GM12874 (cell line): ENCODE measurements at regions not wholly inside any gene's neighbourhood (a gene's known extent, or its start where the extent isn't known, plus 50 kb on each side); places are given as distances from the start of the nearest gene placed in this dataset.

Experiments used
- CTCF ChIP-seq: IDR thresholded peaks from 2 replicates; pipeline ENCODE4 v1.5.1; 2011; ENCODE audit warnings: low read depth, mild to moderate bottlenecking, control low read depth, low read length, moderate library complexity; ENCODE audit not compliant: insufficient read depth

- TF ChIP-seq CTCF = no peak
Measured at GRCh38 chr4:14254926-14255325, 627.4 kb upstream of the BOD1L1 start.

GRCh38 chr4:14257903-14258302, 630.4 kb upstream of the BOD1L1 start:
- TF ChIP-seq CTCF = no peak

GRCh38 chr4:14259936-14260335, 632.4 kb upstream of the BOD1L1 start:
- TF ChIP-seq CTCF = no peak

- no peak for TF ChIP-seq CTCF
Measured at GRCh38 chr4:14260591-14260990, 633.1 kb upstream of the BOD1L1 start.

GRCh38 chr4:14262221-14262620, 634.7 kb upstream of the BOD1L1 start:
- no peak for TF ChIP-seq CTCF

- TF ChIP-seq CTCF = no peak
Measured at GRCh38 chr4:14264437-14264836, 636.9 kb upstream of the BOD1L1 start.

- no peak for TF ChIP-seq CTCF
Measured at GRCh38 chr4:14265651-14266050, 638.1 kb upstream of the BOD1L1 start.
